22Rv1 (cell line): ENCODE measurements at regions not wholly inside any gene's neighbourhood (a gene's known extent, or its start where the extent isn't known, plus 50 kb on each side); places are given as distances from the start of the nearest gene placed in this dataset.

Experiments
- CTCF ChIP-seq: fragments of 450-650 bp; IDR thresholded peaks from 2 replicates; pipeline ENCODE4 v1.5.1; 2017; ENCODE audit warnings: mild to moderate bottlenecking
- ZFX ChIP-seq: fragments of 450-650 bp; IDR thresholded peaks from 2 replicates; pipeline ENCODE4 v1.6.1; 2017; ENCODE audit warnings: antibody characterized with exemption, borderline replicate concordance

GRCh38 chr1:222299524-222299923, 248.4 kb downstream of the HHIPL2 start:
- TF ChIP-seq CTCF (no peak), ZFX (no peak)
